HG03108 (cell line): ENCODE measurements at regions not wholly inside any gene's neighbourhood (a gene's known extent, or its start where the extent isn't known, plus 50 kb on each side); places are given as distances from the start of the nearest gene placed in this dataset.
"Not testable (repeated sequence)": the region's sequence is repeated elsewhere in the genome, so short reads cannot be mapped to it uniquely, and the experiment has no call there.

Experiments used
- ATAC-seq: cut with Tn5 transposase; IDR thresholded peaks from one replicate; pipeline ENCODE4 v1.9.1; 2021; ENCODE audit warnings: moderate library complexity; ENCODE audit not compliant: unreplicated experiment

- ATAC-seq = peak; percentile 81
These were observed 72.8 kb upstream of the ATF7IP2 start for GRCh38 chr16:10312784-10313724.

- ATAC-seq = no peak
These were observed 71.5 kb upstream of the ATF7IP2 start for GRCh38 chr16:10314317-10314716.

GRCh38 chr16:10314811-10315210 lies 71.0 kb upstream of the ATF7IP2 start:
- no peak for ATAC-seq

- no peak for ATAC-seq
These were observed 68.3 kb upstream of the ATF7IP2 start for GRCh38 chr16:10317425-10318001.

GRCh38 chr16:10318798-10319500 lies 66.9 kb upstream of the ATF7IP2 start:
- ATAC-seq = no peak

- ATAC-seq = no peak
These were observed 64.2 kb upstream of the ATF7IP2 start for GRCh38 chr16:10321407-10322387.

GRCh38 chr16:10322723-10323527 lies 62.9 kb upstream of the ATF7IP2 start:
- ATAC-seq = no peak

GRCh38 chr16:10323528-10323869 lies 62.4 kb upstream of the ATF7IP2 start:
- no peak for ATAC-seq

- ATAC-seq = no peak
These were observed 61.7 kb upstream of the ATF7IP2 start for GRCh38 chr16:10324210-10324609.

- ATAC-seq = no peak
These were observed 59.9 kb upstream of the ATF7IP2 start for GRCh38 chr16:10325783-10326543.

GRCh38 chr16:10326647-10327046 lies 59.2 kb upstream of the ATF7IP2 start:
- no peak for ATAC-seq

GRCh38 chr16:10328291-10328690 lies 57.6 kb upstream of the ATF7IP2 start:
- ATAC-seq = not testable (repeated sequence)

- ATAC-seq = no peak
These were observed 53.6 kb upstream of the ATF7IP2 start for GRCh38 chr16:10332241-10332640.

- ATAC-seq = no peak
These were observed 53.1 kb upstream of the ATF7IP2 start for GRCh38 chr16:10332775-10333174.

GRCh38 chr16:10333321-10334032 lies 52.4 kb upstream of the ATF7IP2 start:
- no peak for ATAC-seq

- ATAC-seq = no peak
These were observed 50.2 kb upstream of the ATF7IP2 start for GRCh38 chr16:10335681-10336080.
